ENCODE measurements at regions not wholly inside any gene's neighbourhood (a gene's known extent, or its start where the extent isn't known, plus 50 kb on each side); places are given as distances from the start of the nearest gene placed in this dataset.

GRCh38 chr6:80698459-80698858, 592.0 kb downstream of the BCKDHB start:
- Histone ChIP-seq H3K27ac (ENCODE audit: low read length) (no peak overlapping the region), H3K27me3 (ENCODE audit: low read depth, low read length) (no peaks in the 10 kb centered on the region), H3K4me1 (ENCODE audit: control insufficient read depth in 1 of 2, insufficient read depth in 2 of 2, low read length in 2 of 2) (no peaks in the 10 kb centered on the region), H3K4me3 (ENCODE audit: low read depth in 1 of 2, low read length in 2 of 2) (no peak overlapping the region), H3K9me3 (ENCODE audit: control insufficient read depth in 1 of 2, low read length in 2 of 2) (peaks cover 0 to 14% of the 10 kb centered on the region in 2 donors), H3K36me3 (ENCODE audit: control insufficient read depth in 1 of 2, insufficient read depth in 2 of 2, low read length in 2 of 2) (no peaks in the 10 kb centered on the region)

GRCh38 chr6:80696268-80696667, 589.8 kb downstream of the BCKDHB start:
- H3K9me3 ChIP-seq (ENCODE audit: control insufficient read depth in 1 of 2, low read length in 2 of 2): peaks cover 0 to 12% of the 10 kb centered on the region in 2 donors
- H3K27ac ChIP-seq (ENCODE audit: low read length): no peak overlapping the region
- no peaks in the 10 kb centered on the region for H3K4me1 ChIP-seq (ENCODE audit: control insufficient read depth in 1 of 2, insufficient read depth in 2 of 2, low read length in 2 of 2)
- H3K4me3 ChIP-seq (ENCODE audit: low read depth in 1 of 2, low read length in 2 of 2): no peak overlapping the region
- H3K27me3 ChIP-seq (ENCODE audit: low read depth, low read length): no peaks in the 10 kb centered on the region
- H3K36me3 ChIP-seq (ENCODE audit: control insufficient read depth in 1 of 2, insufficient read depth in 2 of 2, low read length in 2 of 2): no peaks in the 10 kb centered on the region

GRCh38 chr6:80690551-80691131, 584.2 kb downstream of the BCKDHB start:
- Histone ChIP-seq H3K4me3 (ENCODE audit: low read depth in 1 of 2, low read length in 2 of 2) (no peak overlapping the region), H3K27me3 (ENCODE audit: low read depth, low read length) (no peaks in the 10 kb centered on the region), H3K9me3 (ENCODE audit: control insufficient read depth in 1 of 2, low read length in 2 of 2) (no peaks in the 10 kb centered on the region), H3K27ac (ENCODE audit: low read length) (no peak overlapping the region), H3K4me1 (ENCODE audit: control insufficient read depth in 1 of 2, insufficient read depth in 2 of 2, low read length in 2 of 2) (peaks cover 0 to 5% of the 10 kb centered on the region in 2 donors), H3K36me3 (ENCODE audit: control insufficient read depth in 1 of 2, insufficient read depth in 2 of 2, low read length in 2 of 2) (no peaks in the 10 kb centered on the region)

- H3K27me3 ChIP-seq (ENCODE audit: low read depth, low read length): no peaks in the 10 kb centered on the region
- H3K4me1 ChIP-seq (ENCODE audit: control insufficient read depth in 1 of 2, insufficient read depth in 2 of 2, low read length in 2 of 2): peaks cover 0 to 5% of the 10 kb centered on the region in 2 donors
- H3K36me3 ChIP-seq (ENCODE audit: control insufficient read depth in 1 of 2, insufficient read depth in 2 of 2, low read length in 2 of 2): no peaks in the 10 kb centered on the region
- no peak overlapping the region for H3K27ac ChIP-seq (ENCODE audit: low read length)
- H3K9me3 ChIP-seq (ENCODE audit: control insufficient read depth in 1 of 2, low read length in 2 of 2): no peaks in the 10 kb centered on the region
- H3K4me3 ChIP-seq (ENCODE audit: low read depth in 1 of 2, low read length in 2 of 2): no peak overlapping the region
Observed at GRCh38 chr6:80689716-80690395, 583.4 kb downstream of the BCKDHB start.

- Histone ChIP-seq H3K4me1 (ENCODE audit: control insufficient read depth in 1 of 2, insufficient read depth in 2 of 2, low read length in 2 of 2) (no peaks in the 10 kb centered on the region), H3K27me3 (ENCODE audit: low read depth, low read length) (no peaks in the 10 kb centered on the region), H3K27ac (ENCODE audit: low read length) (no peak overlapping the region), H3K9me3 (ENCODE audit: control insufficient read depth in 1 of 2, low read length in 2 of 2) (no peaks in the 10 kb centered on the region), H3K4me3 (ENCODE audit: low read depth in 1 of 2, low read length in 2 of 2) (no peak overlapping the region), H3K36me3 (ENCODE audit: control insufficient read depth in 1 of 2, insufficient read depth in 2 of 2, low read length in 2 of 2) (no peaks in the 10 kb centered on the region)
Observed at GRCh38 chr6:80679992-80680391, 573.5 kb downstream of the BCKDHB start.

- Histone ChIP-seq H3K27ac (ENCODE audit: low read length) (no peak overlapping the region), H3K36me3 (ENCODE audit: control insufficient read depth in 1 of 2, insufficient read depth in 2 of 2, low read length in 2 of 2) (no peaks in the 10 kb centered on the region), H3K4me3 (ENCODE audit: low read depth in 1 of 2, low read length in 2 of 2) (no peak overlapping the region), H3K4me1 (ENCODE audit: control insufficient read depth in 1 of 2, insufficient read depth in 2 of 2, low read length in 2 of 2) (no peaks in the 10 kb centered on the region), H3K9me3 (ENCODE audit: control insufficient read depth in 1 of 2, low read length in 2 of 2) (no peaks in the 10 kb centered on the region), H3K27me3 (ENCODE audit: low read depth, low read length) (no peaks in the 10 kb centered on the region)
Observed at GRCh38 chr6:80676386-80676785, 569.9 kb downstream of the BCKDHB start.

GRCh38 chr6:80674669-80675068, 568.2 kb downstream of the BCKDHB start:
- Histone ChIP-seq H3K27ac (ENCODE audit: low read length) (no peak overlapping the region), H3K36me3 (ENCODE audit: control insufficient read depth in 1 of 2, insufficient read depth in 2 of 2, low read length in 2 of 2) (no peaks in the 10 kb centered on the region), H3K4me3 (ENCODE audit: low read depth in 1 of 2, low read length in 2 of 2) (no peak overlapping the region), H3K9me3 (ENCODE audit: control insufficient read depth in 1 of 2, low read length in 2 of 2) (no peaks in the 10 kb centered on the region), H3K27me3 (ENCODE audit: low read depth, low read length) (no peaks in the 10 kb centered on the region), H3K4me1 (ENCODE audit: control insufficient read depth in 1 of 2, insufficient read depth in 2 of 2, low read length in 2 of 2) (no peaks in the 10 kb centered on the region)

- H3K9me3 ChIP-seq (ENCODE audit: control insufficient read depth in 1 of 2, low read length in 2 of 2): no peaks in the 10 kb centered on the region
- H3K27me3 ChIP-seq (ENCODE audit: low read depth, low read length): no peaks in the 10 kb centered on the region
- H3K27ac ChIP-seq (ENCODE audit: low read length): no peak overlapping the region
- no peaks in the 10 kb centered on the region for H3K4me1 ChIP-seq (ENCODE audit: control insufficient read depth in 1 of 2, insufficient read depth in 2 of 2, low read length in 2 of 2)
- H3K4me3 ChIP-seq (ENCODE audit: low read depth in 1 of 2, low read length in 2 of 2): no peak overlapping the region
- H3K36me3 ChIP-seq (ENCODE audit: control insufficient read depth in 1 of 2, insufficient read depth in 2 of 2, low read length in 2 of 2): no peaks in the 10 kb centered on the region
Observed at GRCh38 chr6:80673367-80673766, 566.9 kb downstream of the BCKDHB start.

GRCh38 chr6:80667006-80667405, 560.5 kb downstream of the BCKDHB start:
- Histone ChIP-seq H3K27me3 (ENCODE audit: low read depth, low read length) (no peaks in the 10 kb centered on the region), H3K36me3 (ENCODE audit: control insufficient read depth in 1 of 2, insufficient read depth in 2 of 2, low read length in 2 of 2) (no peaks in the 10 kb centered on the region), H3K27ac (ENCODE audit: low read length) (no peak overlapping the region), H3K4me3 (ENCODE audit: low read depth in 1 of 2, low read length in 2 of 2) (no peak overlapping the region), H3K4me1 (ENCODE audit: control insufficient read depth in 1 of 2, insufficient read depth in 2 of 2, low read length in 2 of 2) (no peaks in the 10 kb centered on the region), H3K9me3 (ENCODE audit: control insufficient read depth in 1 of 2, low read length in 2 of 2) (no peaks in the 10 kb centered on the region)

GRCh38 chr6:80658926-80659325, 552.5 kb downstream of the BCKDHB start:
- Histone ChIP-seq H3K4me3 (ENCODE audit: low read depth in 1 of 2, low read length in 2 of 2) (no peak overlapping the region), H3K27me3 (ENCODE audit: low read depth, low read length) (no peaks in the 10 kb centered on the region), H3K4me1 (ENCODE audit: control insufficient read depth in 1 of 2, insufficient read depth in 2 of 2, low read length in 2 of 2) (no peaks in the 10 kb centered on the region)

GRCh38 chr6:80647156-80647555, 540.7 kb downstream of the BCKDHB start:
- Histone ChIP-seq H3K27me3 (ENCODE audit: low read depth, low read length) (no peaks in the 10 kb centered on the region), H3K27ac (ENCODE audit: low read length) (no peak overlapping the region), H3K9me3 (ENCODE audit: control insufficient read depth in 1 of 2, low read length in 2 of 2) (peaks cover 0 to 2% of the 10 kb centered on the region in 2 donors), H3K4me3 (ENCODE audit: low read depth in 1 of 2, low read length in 2 of 2) (no peak overlapping the region), H3K36me3 (ENCODE audit: control insufficient read depth in 1 of 2, insufficient read depth in 2 of 2, low read length in 2 of 2) (no peaks in the 10 kb centered on the region), H3K4me1 (ENCODE audit: control insufficient read depth in 1 of 2, insufficient read depth in 2 of 2, low read length in 2 of 2) (no peaks in the 10 kb centered on the region)

More at GRCh38 chr6:80658926-80659325, 552.5 kb downstream of the BCKDHB start:
- H3K27ac ChIP-seq (ENCODE audit: low read length): no peak overlapping the region
- H3K9me3 ChIP-seq (ENCODE audit: control insufficient read depth in 1 of 2, low read length in 2 of 2): no peaks in the 10 kb centered on the region
- no peaks in the 10 kb centered on the region for H3K36me3 ChIP-seq (ENCODE audit: control insufficient read depth in 1 of 2, insufficient read depth in 2 of 2, low read length in 2 of 2)

- no peak overlapping the region for H3K4me3 ChIP-seq (ENCODE audit: low read depth in 1 of 2, low read length in 2 of 2)
- no peaks in the 10 kb centered on the region for H3K27me3 ChIP-seq (ENCODE audit: low read depth, low read length)
- no peaks in the 10 kb centered on the region for H3K36me3 ChIP-seq (ENCODE audit: control insufficient read depth in 1 of 2, insufficient read depth in 2 of 2, low read length in 2 of 2)
- H3K27ac ChIP-seq (ENCODE audit: low read length): no peak overlapping the region
- peaks cover 0 to 2% of the 10 kb centered on the region in 2 donors for H3K9me3 ChIP-seq (ENCODE audit: control insufficient read depth in 1 of 2, low read length in 2 of 2)
- no peaks in the 10 kb centered on the region for H3K4me1 ChIP-seq (ENCODE audit: control insufficient read depth in 1 of 2, insufficient read depth in 2 of 2, low read length in 2 of 2)
Observed at GRCh38 chr6:80643881-80644280, 537.4 kb downstream of the BCKDHB start.

Data from muscle layer of duodenum (tissue), 2 donors.